ENCODE measurements at regions not wholly inside any gene's neighbourhood (a gene's known extent, or its start where the extent isn't known, plus 50 kb on each side); places are given as distances from the start of the nearest gene placed in this dataset.

DNA sequence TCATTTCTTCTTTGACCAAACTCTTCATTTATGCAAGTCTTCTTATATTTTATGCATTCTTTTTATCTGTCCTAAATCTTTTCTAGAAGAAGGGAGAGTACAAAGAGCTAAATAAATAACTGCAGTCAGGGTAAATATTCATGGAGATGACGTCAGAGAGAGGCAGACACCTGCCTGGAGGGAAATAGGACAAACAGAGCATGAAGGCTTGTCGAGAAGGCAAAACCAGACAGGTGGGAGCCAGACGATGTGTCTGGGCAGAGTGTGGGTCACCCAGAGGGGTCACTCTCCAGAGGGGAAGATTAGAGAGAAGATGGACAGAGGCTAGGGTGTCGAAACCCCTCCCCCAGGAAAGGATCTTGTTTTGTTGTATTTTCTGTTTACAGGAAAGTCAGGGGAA is 78.3 kb upstream of the RPL38 start:
- Mint-ChIP-seq H3K4me3 (no peak overlapping the region), H3K27ac (no peak overlapping the region), H3K9me3 (ENCODE audit: insufficient read depth) (peaks cover 5% of the 10 kb centered on the region), H3K27me3 (peaks cover 42% of the 10 kb centered on the region), H3K4me1 (no peaks in the 10 kb centered on the region)
- DNase-seq (no peak), ATAC-seq (ENCODE audit: low read depth) (no peak)
- ChIA-PET CTCF (no interaction called here), POLR2A (no interaction called here)
- no peak for TF ChIP-seq EZH2 (IDR thresholded peaks at IDR 0.05; ENCODE audit: borderline replicate concordance, insufficient read depth, low read depth, low read length, poor library complexity, severe bottlenecking)
- TF ChIP-seq, protein P1, sequence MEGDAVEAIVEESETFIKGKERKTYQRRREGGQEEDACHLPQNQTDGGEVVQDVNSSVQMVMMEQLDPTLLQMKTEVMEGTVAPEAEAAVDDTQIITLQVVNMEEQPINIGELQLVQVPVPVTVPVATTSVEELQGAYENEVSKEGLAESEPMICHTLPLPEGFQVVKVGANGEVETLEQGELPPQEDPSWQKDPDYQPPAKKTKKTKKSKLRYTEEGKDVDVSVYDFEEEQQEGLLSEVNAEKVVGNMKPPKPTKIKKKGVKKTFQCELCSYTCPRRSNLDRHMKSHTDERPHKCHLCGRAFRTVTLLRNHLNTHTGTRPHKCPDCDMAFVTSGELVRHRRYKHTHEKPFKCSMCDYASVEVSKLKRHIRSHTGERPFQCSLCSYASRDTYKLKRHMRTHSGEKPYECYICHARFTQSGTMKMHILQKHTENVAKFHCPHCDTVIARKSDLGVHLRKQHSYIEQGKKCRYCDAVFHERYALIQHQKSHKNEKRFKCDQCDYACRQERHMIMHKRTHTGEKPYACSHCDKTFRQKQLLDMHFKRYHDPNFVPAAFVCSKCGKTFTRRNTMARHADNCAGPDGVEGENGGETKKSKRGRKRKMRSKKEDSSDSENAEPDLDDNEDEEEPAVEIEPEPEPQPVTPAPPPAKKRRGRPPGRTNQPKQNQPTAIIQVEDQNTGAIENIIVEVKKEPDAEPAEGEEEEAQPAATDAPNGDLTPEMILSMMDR (IDR thresholded peaks at IDR 0.05) = no peak
- Histone ChIP-seq H3K4me3 (ENCODE audit: control extremely low read depth in 1 of 5, extremely low read depth in 1 of 5, insufficient read depth in 1 of 5, low read depth in 2 of 5, low read length in 4 of 5) (no peak overlapping the region), H3K9me3 (ENCODE audit: control extremely low read depth in 1 of 3, control insufficient read depth in 2 of 3, insufficient read depth in 1 of 3, low read length in 2 of 3) (peaks cover 0 to 14% (median 0%) of the 10 kb centered on the region in 3 donors), H3K36me3 (replicated peaks in 1 of 2; ENCODE audit: control extremely low read depth in 1 of 2, control insufficient read depth in 1 of 2, extremely low read depth in 1 of 2, insufficient read depth in 2 of 2, low read length in 1 of 2) (no peaks in the 10 kb centered on the region), H2AFZ (ENCODE audit: insufficient read depth, low read depth, low read length, poor library complexity, severe bottlenecking) (no peak overlapping the region), H3K9ac (ENCODE audit: low read length) (no peak overlapping the region), H3K4me2 (replicated peaks; ENCODE audit: low read depth, low read length, poor library complexity, severe bottlenecking) (no peak overlapping the region), H3K79me2 (ENCODE audit: control insufficient read depth, insufficient read depth, low read length) (no peaks in the 10 kb centered on the region), H3K27me3 (replicated peaks in 1 of 4; ENCODE audit: control extremely low read depth in 1 of 4, control insufficient read depth in 3 of 4, insufficient read depth in 4 of 4, low read length in 3 of 4) (peaks cover 0 to 10% (median 0%) of the 10 kb centered on the region in 4 experiments), H4K20me1 (ENCODE audit: control insufficient read depth, insufficient read depth, low read length, poor library complexity, severe bottlenecking) (no peaks in the 10 kb centered on the region), H3K27ac (ENCODE audit: low read length in 2 of 2) (no peak overlapping the region), H3K4me1 (ENCODE audit: control insufficient read depth in 2 of 2, insufficient read depth in 2 of 2, low read length in 2 of 2) (no peaks in the 10 kb centered on the region)
- 30% methylated on average over 4 of the region's 4 CpGs for WGBS (ENCODE audit: insufficient coverage)
- intact Hi-C loops (cut with micrococcal nuclease) = no loop called here

- intact Hi-C loops (cut with micrococcal nuclease) = no loop called here
- Histone ChIP-seq H3K9me3 (ENCODE audit: control extremely low read depth in 1 of 3, control insufficient read depth in 2 of 3, insufficient read depth in 1 of 3, low read length in 2 of 3) (peaks cover 0 to 15% (median 0%) of the 10 kb centered on the region in 3 donors), H3K36me3 (replicated peaks in 1 of 2; ENCODE audit: control extremely low read depth in 1 of 2, control insufficient read depth in 1 of 2, extremely low read depth in 1 of 2, insufficient read depth in 2 of 2, low read length in 1 of 2) (no peaks in the 10 kb centered on the region), H3K27ac (ENCODE audit: low read length in 2 of 2) (no peak overlapping the region), H3K9ac (ENCODE audit: low read length) (no peak overlapping the region), H2AFZ (ENCODE audit: insufficient read depth, low read depth, low read length, poor library complexity, severe bottlenecking) (no peak overlapping the region), H4K20me1 (ENCODE audit: control insufficient read depth, insufficient read depth, low read length, poor library complexity, severe bottlenecking) (no peaks in the 10 kb centered on the region), H3K4me2 (replicated peaks; ENCODE audit: low read depth, low read length, poor library complexity, severe bottlenecking) (no peak overlapping the region), H3K79me2 (ENCODE audit: control insufficient read depth, insufficient read depth, low read length) (no peaks in the 10 kb centered on the region), H3K4me1 (ENCODE audit: control insufficient read depth in 2 of 2, insufficient read depth in 2 of 2, low read length in 2 of 2) (no peaks in the 10 kb centered on the region), H3K27me3 (replicated peaks in 1 of 4; ENCODE audit: control extremely low read depth in 1 of 4, control insufficient read depth in 3 of 4, insufficient read depth in 4 of 4, low read length in 3 of 4) (peaks cover 0 to 12% (median 0%) of the 10 kb centered on the region in 4 experiments), H3K4me3 (ENCODE audit: control extremely low read depth in 1 of 5, extremely low read depth in 1 of 5, insufficient read depth in 1 of 5, low read depth in 2 of 5, low read length in 4 of 5) (no peak overlapping the region)
- ChIA-PET CTCF (no interaction called here), POLR2A (no interaction called here)
- TF ChIP-seq EZH2 (IDR thresholded peaks at IDR 0.05; ENCODE audit: borderline replicate concordance, insufficient read depth, low read depth, low read length, poor library complexity, severe bottlenecking) = no peak
- TF ChIP-seq, protein P1 (IDR thresholded peaks at IDR 0.05) = no peak
- WGBS (ENCODE audit: insufficient coverage) = 62% methylated on average over 11 of the region's 11 CpGs
- H3K27ac Mint-ChIP-seq = no peak overlapping the region
- no peaks in the 10 kb centered on the region for H3K4me1 Mint-ChIP-seq
- no peak overlapping the region for H3K4me3 Mint-ChIP-seq
- ATAC-seq (ENCODE audit: low read depth) = no peak
- no peak for DNase-seq
- H3K9me3 Mint-ChIP-seq (ENCODE audit: insufficient read depth) = peaks cover 4% of the 10 kb centered on the region
- peaks cover 46% of the 10 kb centered on the region for H3K27me3 Mint-ChIP-seq
These were observed 77.1 kb upstream of the RPL38 start for GRCh38 chr17:74126179-74126900.

All from B cell (primary cell).